GM18909 (cell line): ENCODE measurements at regions not wholly inside any gene's neighbourhood (a gene's known extent, or its start where the extent isn't known, plus 50 kb on each side); places are given as distances from the start of the nearest gene placed in this dataset.
"Not testable (repeated sequence)": the region's sequence is repeated elsewhere in the genome, so short reads cannot be mapped to it uniquely, and the experiment has no call there.

Experiments used
- ATAC-seq: cut with Tn5 transposase; IDR thresholded peaks from one replicate; pipeline ENCODE4 v1.9.1; 2021; ENCODE audit warnings: mild to moderate bottlenecking; ENCODE audit not compliant: unreplicated experiment, poor library complexity

DNA sequence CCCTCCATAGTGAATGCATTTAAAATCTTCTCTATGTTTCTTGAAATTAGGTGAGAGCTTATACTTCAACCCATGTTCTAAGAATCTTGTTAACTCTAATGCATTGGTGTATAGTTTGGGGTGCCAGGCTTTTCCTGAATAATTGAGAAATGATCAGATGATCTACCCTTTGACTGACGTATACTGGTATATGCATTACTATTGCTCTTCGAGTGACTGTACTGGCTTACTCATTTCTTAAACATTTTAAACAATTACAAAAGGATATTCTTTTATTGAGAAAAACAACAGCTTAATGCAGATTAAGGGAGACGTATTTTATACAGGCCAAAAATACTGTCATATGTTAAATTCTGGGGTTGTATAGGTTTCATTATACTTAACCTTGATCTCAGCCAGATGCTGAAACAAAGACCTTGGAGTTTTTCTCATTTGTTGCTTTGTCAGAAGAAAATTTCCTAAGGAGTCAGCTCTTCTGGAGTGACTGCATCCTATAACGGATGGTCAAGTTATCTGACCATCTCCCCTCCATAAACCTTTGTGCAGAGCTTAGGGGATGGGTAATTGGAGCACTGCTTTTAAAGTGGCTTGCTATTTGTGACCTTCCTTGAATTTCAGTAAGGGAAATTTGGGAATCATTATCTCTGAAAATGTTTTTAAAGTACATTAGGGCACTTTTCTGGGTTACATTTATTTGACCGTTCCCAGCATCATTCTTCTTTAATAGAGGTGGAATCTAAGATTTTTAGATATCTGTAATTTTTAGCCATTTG, 507.6 kb downstream of the PCNX1 start:
- no peak for ATAC-seq

- no peak for ATAC-seq
Measured at GRCh38 chr14:71415404-71415690, 508.1 kb downstream of the PCNX1 start.

- no peak for ATAC-seq
Measured at GRCh38 chr14:71416392-71416791, 509.1 kb downstream of the PCNX1 start.

DNA sequence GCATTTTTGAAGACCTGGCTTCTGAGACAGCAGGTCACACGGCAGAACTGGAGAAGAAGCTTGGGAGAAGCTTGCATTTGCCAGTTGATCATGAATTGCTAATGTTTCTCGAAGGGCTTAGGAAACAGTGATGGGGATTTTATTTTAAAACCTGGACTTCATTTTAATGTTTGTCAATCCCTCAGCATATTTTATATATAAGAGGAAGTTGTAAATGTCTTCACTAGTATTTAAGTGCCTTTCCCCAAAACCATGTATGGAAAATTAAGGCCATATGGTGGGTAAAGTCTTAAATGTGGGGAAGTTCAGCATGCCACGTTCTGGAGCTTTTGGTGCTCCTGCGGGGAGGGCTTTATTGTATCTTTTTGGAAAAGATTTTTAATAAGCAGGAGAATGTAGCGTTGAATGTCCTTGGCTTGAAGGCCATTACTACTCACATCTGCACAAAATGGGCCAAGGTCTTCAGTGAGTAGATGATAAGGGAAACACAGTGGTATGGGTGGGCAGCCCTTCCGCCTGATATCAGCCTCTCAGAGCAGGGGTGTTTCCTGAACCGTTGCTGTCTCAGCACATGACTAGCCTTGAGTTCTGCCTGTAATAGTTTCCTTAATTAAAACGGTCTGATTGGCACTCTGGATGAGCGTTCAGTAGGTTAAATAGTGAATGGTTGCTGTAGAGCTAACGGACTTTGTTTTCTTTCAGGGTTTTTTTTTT, 511.4 kb downstream of the PCNX1 start:
- ATAC-seq, result no peak

DNA sequence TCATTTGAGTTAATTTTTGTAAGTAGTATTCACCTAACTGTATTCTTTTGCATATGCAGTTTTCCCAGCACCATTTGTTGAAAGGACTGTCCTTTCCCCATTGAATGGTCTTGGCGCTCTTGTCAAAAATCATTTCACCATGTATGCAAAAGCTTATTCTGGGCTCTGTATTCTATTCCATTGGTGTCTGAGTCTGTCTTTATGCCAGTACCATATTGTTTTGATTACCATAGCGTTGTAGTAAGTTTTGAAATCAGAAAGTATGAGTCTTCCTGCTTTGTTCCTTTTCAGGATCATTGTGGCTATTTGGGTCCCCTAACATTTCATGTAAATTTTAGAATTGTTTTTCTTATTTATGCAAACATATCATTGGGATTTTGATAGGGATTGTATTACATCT, 508.7 kb upstream of the RGS6 start:
- no peak for ATAC-seq

GRCh38 chr14:71424941-71425340, 507.3 kb upstream of the RGS6 start:
- ATAC-seq, result no peak

DNA sequence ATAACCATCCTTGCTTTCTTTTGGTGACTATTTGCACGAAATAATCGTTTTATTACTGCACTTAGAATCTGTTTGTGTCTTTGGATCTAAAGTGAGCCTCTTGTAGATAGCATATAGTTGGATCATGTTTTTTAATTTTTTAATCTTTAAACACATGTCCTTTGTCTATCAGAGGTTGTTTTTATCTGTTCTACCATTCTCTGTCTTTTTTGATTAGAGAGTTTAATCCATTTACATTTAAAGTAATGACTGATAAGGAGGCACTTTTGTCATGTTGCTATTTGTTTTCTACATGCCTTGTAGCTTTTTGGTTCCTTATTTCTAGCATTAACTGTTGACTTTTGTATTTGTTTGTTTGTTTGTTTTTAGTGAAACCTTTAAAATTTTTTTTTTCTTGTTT, 506.2 kb upstream of the RGS6 start:
- ATAC-seq, result no peak

DNA sequence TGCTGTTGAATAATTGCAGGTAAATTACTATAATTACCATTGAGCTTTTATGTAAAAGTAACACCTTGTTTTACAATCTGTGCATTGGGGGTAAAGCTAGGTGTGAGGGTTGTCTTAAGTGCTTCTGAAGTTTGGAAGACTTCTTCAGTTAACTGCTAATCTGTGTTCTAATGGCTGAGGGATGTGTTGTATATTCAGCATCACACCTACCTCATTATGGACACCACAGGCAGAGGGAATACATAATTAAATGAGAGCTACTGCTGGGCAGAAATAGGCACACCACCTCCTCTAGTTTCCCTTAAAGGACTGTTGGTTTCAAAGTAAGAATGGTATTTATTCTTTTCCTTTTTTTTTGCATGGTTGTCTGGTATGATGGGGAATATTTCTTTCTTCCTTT, 502.3 kb upstream of the RGS6 start:
- ATAC-seq, result no peak

DNA sequence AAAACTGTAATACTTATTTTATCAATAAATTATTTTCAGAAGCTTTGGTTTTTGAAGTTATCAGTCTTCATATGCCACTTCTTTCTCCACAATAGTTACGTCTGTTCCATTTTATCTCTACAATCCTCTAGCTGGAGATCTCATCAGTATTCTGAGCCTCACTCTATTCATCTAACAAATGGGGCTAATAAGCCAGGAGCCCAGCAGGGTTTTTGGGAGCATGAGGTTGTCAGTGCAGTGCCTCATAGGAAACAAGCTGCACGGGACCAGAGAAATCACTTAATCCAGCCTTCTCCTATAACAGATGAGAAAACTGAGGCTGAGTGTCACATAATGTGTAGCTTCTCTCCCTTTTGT, 501.9 kb upstream of the RGS6 start:
- peak; percentile 23 for ATAC-seq

- peak; percentile 53 for ATAC-seq
Measured at GRCh38 chr14:71430678-71431376, 501.4 kb upstream of the RGS6 start.

DNA sequence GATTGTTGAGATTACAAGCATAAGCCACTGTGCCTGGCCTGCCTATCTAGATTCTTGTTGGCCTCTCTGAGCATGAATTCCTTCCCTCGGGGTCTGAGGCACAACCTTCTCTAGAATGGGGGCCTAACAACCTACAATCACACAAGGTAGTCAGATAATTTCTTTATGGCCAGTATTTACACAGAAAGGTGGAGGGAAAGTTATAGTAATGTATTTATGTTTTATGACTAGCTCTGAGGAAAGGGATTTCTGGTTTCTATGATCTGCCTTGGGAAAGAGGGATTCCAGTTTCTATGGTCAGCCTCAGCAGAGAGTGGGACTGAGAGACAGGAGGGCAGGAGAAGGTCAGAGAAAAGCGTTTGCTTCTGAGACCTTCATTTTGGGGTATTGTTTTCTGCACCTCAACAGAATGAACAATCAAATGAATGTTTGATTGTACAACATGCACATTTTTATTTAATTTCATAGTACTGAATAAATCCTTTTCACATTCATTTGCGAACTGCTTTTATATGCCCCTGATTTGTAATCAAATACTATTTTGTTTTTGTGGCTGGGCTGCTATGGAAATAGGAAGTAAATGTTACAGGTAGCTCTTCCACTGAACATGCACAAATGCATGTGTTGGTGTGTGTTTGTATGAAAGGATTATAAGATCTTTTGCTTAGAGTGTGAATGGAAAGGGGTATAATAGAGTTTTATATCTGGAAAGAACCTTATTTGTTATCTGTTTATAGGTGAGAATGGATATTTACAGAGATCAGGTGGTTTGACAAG, 499.7 kb upstream of the RGS6 start:
- ATAC-seq, result no peak

DNA sequence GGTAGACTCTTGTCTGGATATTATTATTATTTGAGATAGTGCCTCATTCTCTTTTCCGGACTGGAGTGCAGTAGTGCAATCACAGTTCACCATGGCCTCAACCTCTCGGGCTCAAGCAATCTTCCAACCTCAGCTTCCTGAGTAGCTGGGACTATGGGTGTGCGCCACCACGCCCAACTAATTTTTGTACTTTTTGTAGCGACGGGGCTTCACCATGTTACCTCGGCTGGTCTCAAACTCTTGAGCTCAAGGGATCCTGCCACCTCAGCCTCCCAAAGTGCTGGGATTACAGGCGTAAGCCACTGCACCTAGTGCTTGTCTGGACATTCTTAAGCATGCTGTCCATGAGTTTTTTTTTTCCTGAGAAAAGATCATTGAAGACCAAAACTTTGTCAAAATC, 498.9 kb upstream of the RGS6 start:
- ATAC-seq, result no peak

GRCh38 chr14:71435641-71436040, 496.6 kb upstream of the RGS6 start:
- not testable (repeated sequence) for ATAC-seq

DNA sequence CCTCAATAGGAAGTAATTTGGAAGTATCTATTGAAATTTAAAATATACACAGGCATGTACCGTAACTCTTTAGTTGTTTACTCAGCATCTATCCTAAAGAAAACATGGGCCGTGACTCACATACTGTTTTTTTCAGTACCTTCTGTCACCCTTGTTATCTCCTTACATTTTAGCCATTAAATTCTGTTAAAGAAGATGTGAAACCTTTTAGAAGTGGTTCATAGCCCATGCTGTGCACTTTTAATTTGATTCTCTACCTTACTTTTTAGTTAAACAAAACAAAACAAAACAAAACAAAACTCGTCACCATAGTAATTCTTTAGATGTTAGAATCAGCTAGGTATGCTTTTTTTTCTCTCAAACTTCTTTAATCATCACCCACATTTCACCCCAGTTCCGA, 494.4 kb upstream of the RGS6 start:
- ATAC-seq, result no peak

GRCh38 chr14:71438684-71439083, 493.5 kb upstream of the RGS6 start:
- ATAC-seq, result no peak

DNA sequence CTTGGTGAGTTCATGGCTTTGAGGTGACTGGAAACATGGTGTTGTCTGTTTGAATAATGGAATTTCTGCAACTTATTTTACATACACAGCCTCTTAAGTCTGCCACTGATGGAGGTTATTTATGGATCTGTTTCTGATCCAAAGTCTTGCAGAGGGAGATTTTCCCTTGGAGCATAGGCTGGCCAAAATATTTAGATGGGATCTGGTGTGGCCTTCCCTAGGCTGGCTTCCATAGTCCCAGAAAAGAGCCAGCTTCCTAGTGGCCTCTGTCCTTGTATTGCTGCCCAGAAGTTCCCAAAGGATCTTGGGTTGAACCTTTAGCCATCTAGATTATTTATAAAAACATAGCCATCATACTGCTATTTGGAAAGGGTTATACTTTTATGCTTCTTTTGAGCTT, 491.1 kb upstream of the RGS6 start:
- no peak for ATAC-seq

DNA sequence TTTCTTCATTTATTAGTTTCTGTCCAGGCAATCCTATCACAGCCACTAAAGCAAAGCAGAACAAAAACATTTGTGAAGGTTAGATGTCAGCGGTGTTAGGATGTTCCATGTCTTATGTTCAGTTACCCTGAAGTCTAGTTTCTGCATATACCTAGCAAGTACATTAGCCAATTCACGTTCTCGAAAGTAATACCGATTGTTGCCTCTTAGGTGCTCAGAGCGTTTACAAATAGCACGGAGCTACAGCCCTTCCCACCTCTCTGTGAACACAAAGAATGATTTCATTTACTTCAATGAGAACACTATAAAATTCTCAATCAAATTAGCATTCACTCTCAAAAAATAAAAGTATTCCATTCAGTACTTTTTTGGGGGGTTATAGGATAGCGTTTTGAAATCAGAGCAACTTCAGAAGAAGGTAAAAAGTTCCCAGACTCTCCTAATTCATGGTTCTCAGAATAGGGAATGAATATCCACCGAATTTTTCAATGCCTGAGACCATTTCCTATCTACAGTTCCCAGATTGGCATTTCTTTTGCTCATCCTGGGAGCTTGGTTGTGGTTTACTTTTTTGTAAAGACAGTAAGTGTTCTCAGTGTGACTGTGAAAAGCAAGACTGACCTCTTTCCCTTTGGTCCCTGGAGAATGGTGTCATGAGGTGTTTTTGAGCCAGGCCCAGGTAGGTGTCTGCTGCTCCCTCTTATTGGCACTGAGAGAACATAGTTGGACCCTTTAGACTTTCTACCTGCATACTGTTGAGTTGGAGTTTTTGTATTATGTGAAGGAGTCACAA, 488.0 kb upstream of the RGS6 start:
- no peak for ATAC-seq

GRCh38 chr14:71448431-71449315, 483.6 kb upstream of the RGS6 start:
- no peak for ATAC-seq
